ENCODE measurements at regions not wholly inside any gene's neighbourhood (a gene's known extent, or its start where the extent isn't known, plus 50 kb on each side); places are given as distances from the start of the nearest gene placed in this dataset.
A peak's percentile ranks its signal among the peaks of the same experiment; 100 is the strongest.

GRCh38 chr6:78268591-78269452 is 598.5 kb upstream of the IRAK1BP1 start:
- no peak for TF ChIP-seq CTCF (IDR thresholded peaks at IDR 0.05; ENCODE audit: insufficient read depth, low read length, severe bottlenecking)
- Histone ChIP-seq H3K27me3 (ENCODE audit: control insufficient read depth, insufficient read depth, low read length) (no peaks in the 10 kb centered on the region), H3K36me3 (ENCODE audit: control insufficient read depth, insufficient read depth, low read length) (no peaks in the 10 kb centered on the region), H3K4me3 (ENCODE audit: low read depth, low read length) (no peak overlapping the region)
- DNase-seq (ENCODE audit: low read depth) = peak; percentile 10
- FAIRE-seq = no peak

GRCh38 chr6:78300885-78301284 is 566.5 kb upstream of the IRAK1BP1 start:
- DNase-seq (ENCODE audit: low read depth) = peak; percentile 72
- TF ChIP-seq CTCF (IDR thresholded peaks at IDR 0.05; ENCODE audit: insufficient read depth, low read length, severe bottlenecking) = no peak
- Histone ChIP-seq H3K27me3 (ENCODE audit: control insufficient read depth, insufficient read depth, low read length) (no peaks in the 10 kb centered on the region), H3K36me3 (ENCODE audit: control insufficient read depth, insufficient read depth, low read length) (no peaks in the 10 kb centered on the region), H3K4me3 (ENCODE audit: low read depth, low read length) (no peak overlapping the region)
- FAIRE-seq = no peak

- no peak for FAIRE-seq
Observed at GRCh38 chr6:78302411-78302810, 564.9 kb upstream of the IRAK1BP1 start.

GRCh38 chr6:78308025-78308424 is 559.3 kb upstream of the IRAK1BP1 start:
- no peak overlapping the region for H3K4me3 ChIP-seq (ENCODE audit: low read depth, low read length)
- FAIRE-seq = no peak

More at GRCh38 chr6:78302411-78302810, 564.9 kb upstream of the IRAK1BP1 start:
- H3K27me3 ChIP-seq (ENCODE audit: control insufficient read depth, insufficient read depth, low read length) = no peaks in the 10 kb centered on the region
- no peak for TF ChIP-seq CTCF (IDR thresholded peaks at IDR 0.05; ENCODE audit: insufficient read depth, low read length, severe bottlenecking)
- no peak overlapping the region for H3K4me3 ChIP-seq (ENCODE audit: low read depth, low read length)
- H3K36me3 ChIP-seq (ENCODE audit: control insufficient read depth, insufficient read depth, low read length) = no peaks in the 10 kb centered on the region
- peak; percentile 10 for DNase-seq (ENCODE audit: low read depth)

GRCh38 chr6:78322068-78322845 is 545.1 kb upstream of the IRAK1BP1 start:
- no peak for TF ChIP-seq CTCF (IDR thresholded peaks at IDR 0.05; ENCODE audit: insufficient read depth, low read length, severe bottlenecking)
- no peak for FAIRE-seq

More at GRCh38 chr6:78308025-78308424, 559.3 kb upstream of the IRAK1BP1 start:
- peak; percentile 30 for TF ChIP-seq CTCF (IDR thresholded peaks at IDR 0.05; ENCODE audit: insufficient read depth, low read length, severe bottlenecking)
- Histone ChIP-seq H3K27me3 (ENCODE audit: control insufficient read depth, insufficient read depth, low read length) (no peaks in the 10 kb centered on the region), H3K36me3 (ENCODE audit: control insufficient read depth, insufficient read depth, low read length) (no peaks in the 10 kb centered on the region)
- peak; percentile 18 for DNase-seq (ENCODE audit: low read depth)

More at GRCh38 chr6:78322068-78322845, 545.1 kb upstream of the IRAK1BP1 start:
- Histone ChIP-seq H3K4me3 (ENCODE audit: low read depth, low read length) (no peak overlapping the region), H3K27me3 (ENCODE audit: control insufficient read depth, insufficient read depth, low read length) (no peaks in the 10 kb centered on the region), H3K36me3 (ENCODE audit: control insufficient read depth, insufficient read depth, low read length) (no peaks in the 10 kb centered on the region)
- no peak for DNase-seq (ENCODE audit: low read depth)
